ENCODE measurements at regions not wholly inside any gene's neighbourhood (a gene's known extent, or its start where the extent isn't known, plus 50 kb on each side); places are given as distances from the start of the nearest gene placed in this dataset.

GRCh38 chr9:109855540-109855939, 75.5 kb downstream of the PALM2AKAP2 start (continued):
- TF ChIP-seq ETS1 (CRISPR knock-in tag; IDR thresholded peaks at IDR 0.05) = no peak
- no peak for TF ChIP-seq MXD4 (CRISPR knock-in tag; IDR thresholded peaks at IDR 0.05)
- no peak for TF ChIP-seq ZNF564 (CRISPR knock-in tag; IDR thresholded peaks at IDR 0.05)

- CTCF ChIA-PET (ENCODE audit: low intra/inter-chr PET ratio, low total read pairs) = no interaction called here
Observed at GRCh38 chr9:109856785-109857184, 76.8 kb downstream of the PALM2AKAP2 start.

More at GRCh38 chr9:109856785-109857184, 76.8 kb downstream of the PALM2AKAP2 start:
- Histone ChIP-seq H3K4me1 (ENCODE audit: insufficient read depth, low read length) (no peaks in the 10 kb centered on the region), H3K9ac (ENCODE audit: insufficient read depth, low read depth, low read length) (no peak overlapping the region), H4K20me1 (ENCODE audit: insufficient read depth, low read length) (no peaks in the 10 kb centered on the region), H3K27ac (ENCODE audit: extremely low read length, insufficient read depth, low read length) (no peak overlapping the region), H3K36me3 (replicated peaks in 1 of 2; ENCODE audit: control insufficient read depth in 1 of 2, insufficient read depth in 2 of 2, low read length in 2 of 2) (no peaks in the 10 kb centered on the region), H3K4me3 (replicated peaks in 1 of 3; ENCODE audit: insufficient read depth in 1 of 3, low read depth in 2 of 3, low read length in 3 of 3) (no peak overlapping the region), H3K79me2 (ENCODE audit: insufficient read depth, low read length) (no peaks in the 10 kb centered on the region), H3K4me2 (ENCODE audit: low read depth, low read length) (no peak overlapping the region), H3K9me3 (ENCODE audit: low read length) (no peaks in the 10 kb centered on the region), H3K27me3 (ENCODE audit: control insufficient read depth in 1 of 2, insufficient read depth in 2 of 2, low read length in 2 of 2) (no peaks in the 10 kb centered on the region), H2AFZ (ENCODE audit: low read length) (no peak overlapping the region)
- POLR2A ChIA-PET = no interaction called here
- in situ Hi-C loops (cut with HindIII; ENCODE audit: extremely low pct_ligation_motif_present, low pct_unique_long_range_greater_than_20kb) = no loop called here
- intact Hi-C loops (cut with micrococcal nuclease; ENCODE audit: unreplicated experiment) = no loop called here
- ATAC-seq (no peak), FAIRE-seq (no peak), DNase-seq (ENCODE audit: low spot score) (no peak)
- no peak for TF ChIP-seq ZMYM3 (CRISPR knock-in tag; IDR thresholded peaks at IDR 0.05)
- TF ChIP-seq ZNF841 (CRISPR knock-in tag; IDR thresholded peaks at IDR 0.05; ENCODE audit: borderline replicate concordance) = no peak
- no peak for TF ChIP-seq ZNF18 (CRISPR knock-in tag; IDR thresholded peaks at IDR 0.05; ENCODE audit: insufficient replicate concordance)
- no peak for TF ChIP-seq ZMYM4 (CRISPR knock-in tag; IDR thresholded peaks at IDR 0.05)
- no peak for TF ChIP-seq TEAD2 (CRISPR knock-in tag; IDR thresholded peaks at IDR 0.05)
- TF ChIP-seq ZC3H4 (CRISPR knock-in tag; IDR thresholded peaks at IDR 0.05; ENCODE audit: borderline replicate concordance) = no peak
- WGBS (ENCODE audit: low lambda C conversion rate) = 55% methylated on average over 6 of the region's 6 CpGs
- no TSS peak for BruUV-seq (replicated peaks)
